Head of caudate nucleus (tissue), 42 donors: ENCODE measurements at regions not wholly inside any gene's neighbourhood (a gene's known extent, or its start where the extent isn't known, plus 50 kb on each side); places are given as distances from the start of the nearest gene placed in this dataset.

Experiments
- DNase-seq, 42 donors: peaks; one replicate each; pipeline versions ENCODE4 v3.0.0 to v3.0.0-alpha.2; 2020 to 2021; ENCODE audit warnings: mixed read lengths in 7 of 42
- intact Hi-C: fragments of 100-400 bp; cut with DNase I; formaldehyde crosslinking; loops from one replicate; pipeline ENCODE4 v1.15.0; 2022

DNA sequence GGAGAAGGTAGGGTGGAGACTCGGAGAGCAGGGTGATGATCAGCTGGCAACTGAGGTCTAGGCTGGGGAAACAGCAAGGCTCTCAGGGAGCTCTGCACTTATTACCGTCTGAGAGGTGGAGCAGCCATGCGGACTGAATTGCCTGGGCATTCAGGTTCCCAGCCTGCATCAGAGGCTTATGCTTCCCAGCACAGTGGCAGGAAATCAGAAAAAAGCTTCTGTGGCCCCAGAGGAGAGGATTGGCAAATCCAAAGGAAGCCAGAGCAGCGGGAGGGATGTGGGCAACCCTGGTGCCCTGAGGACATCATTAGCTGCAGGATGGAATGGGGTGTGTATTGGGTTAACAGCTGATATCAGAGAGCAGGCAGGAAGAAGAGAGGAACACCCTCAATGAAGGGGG, 374.1 kb upstream of the POU3F1 start:
- intact Hi-C loops, result no loop called here
- DNase-seq, result no peak

DNA sequence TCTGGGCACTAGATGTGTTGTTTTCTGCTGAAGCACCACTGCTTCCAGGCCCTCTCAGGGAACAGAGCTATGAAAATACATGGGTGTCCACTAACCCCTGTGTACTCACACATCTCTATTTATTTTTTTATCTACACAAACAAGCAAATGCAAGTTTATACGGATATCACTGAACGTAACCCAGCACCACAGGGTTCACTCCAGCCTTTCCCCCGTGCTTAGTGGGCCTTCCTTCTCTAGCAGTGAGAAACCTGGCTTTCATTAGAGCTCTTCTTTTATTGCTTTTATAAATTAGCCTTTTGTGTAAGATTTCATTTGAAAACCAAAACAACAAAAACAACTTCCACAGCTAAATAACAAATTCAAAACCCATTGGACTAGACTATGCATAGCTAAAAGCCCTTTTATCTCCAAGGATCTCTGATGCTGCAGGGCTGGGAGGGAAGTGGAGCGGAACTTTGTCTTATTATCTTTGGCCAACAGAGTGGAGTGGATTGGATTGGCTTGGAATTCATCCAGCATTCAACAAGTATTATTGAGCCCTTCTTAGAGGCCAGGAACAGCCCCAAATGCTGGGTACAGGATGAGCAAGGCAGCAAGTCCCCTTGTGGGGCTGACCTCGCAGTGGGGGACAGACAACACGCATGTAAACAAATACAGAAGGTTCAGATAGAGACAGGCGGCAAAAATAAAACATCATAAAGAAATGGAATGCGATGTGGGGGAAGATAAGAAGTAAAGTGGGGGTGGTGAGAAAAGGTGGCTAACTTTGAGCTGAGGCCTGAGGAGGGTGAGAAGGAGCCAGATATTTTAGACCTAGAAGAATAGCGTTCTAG, 371.8 kb upstream of the POU3F1 start:
- intact Hi-C loops, result no loop called here
- peak in 20 of 42 donors; percentile 3 to 56 (median 24) for DNase-seq

DNA sequence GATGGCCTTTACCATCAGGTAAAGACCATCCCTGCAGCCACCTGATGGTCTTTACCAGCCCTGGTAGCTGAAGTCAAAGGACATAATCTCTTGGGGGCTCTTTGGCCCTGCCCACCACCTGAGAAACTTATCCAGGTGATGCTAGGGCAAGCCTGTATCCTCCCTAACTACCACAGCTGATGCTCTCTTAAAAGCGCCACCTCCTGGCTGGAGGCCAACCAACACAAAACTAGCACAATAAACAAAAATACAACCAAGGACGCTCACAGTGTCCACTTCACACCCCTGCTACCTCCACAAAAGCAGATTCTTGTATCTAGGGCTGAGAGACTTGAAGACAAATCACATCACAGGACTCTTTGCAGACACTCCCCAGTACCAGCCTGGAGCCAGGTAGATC, 357.1 kb upstream of the POU3F1 start:
- DNase-seq, result no peak
- intact Hi-C loops, result no loop called here

DNA sequence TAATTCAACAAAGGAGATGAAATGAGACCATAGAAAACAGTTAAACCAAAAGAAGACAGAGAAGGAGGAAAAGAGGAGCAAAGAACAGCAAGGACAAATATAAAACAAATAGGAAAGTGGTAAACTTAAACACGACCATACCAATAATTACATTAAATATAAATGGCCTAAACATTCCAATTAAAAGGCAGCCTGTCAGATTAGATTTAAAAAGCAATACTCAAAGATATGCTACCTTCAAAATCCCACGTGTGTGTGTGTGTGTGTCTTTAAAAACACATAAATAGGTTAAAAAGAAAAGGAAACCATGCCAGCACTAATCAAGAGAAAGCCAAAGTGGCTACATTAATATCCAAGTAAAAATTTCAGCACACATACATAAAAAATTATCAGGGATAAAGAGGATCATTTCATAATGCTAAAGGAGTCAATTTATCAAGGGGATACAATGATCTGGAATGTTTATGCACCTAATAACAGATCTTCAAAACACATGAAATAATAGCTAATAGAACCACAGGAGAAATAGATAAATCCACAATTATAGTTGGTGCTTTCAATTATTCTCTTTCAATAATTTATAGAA, 355.7 kb upstream of the POU3F1 start:
- DNase-seq, result no peak
- intact Hi-C loops, result no loop called here

DNA sequence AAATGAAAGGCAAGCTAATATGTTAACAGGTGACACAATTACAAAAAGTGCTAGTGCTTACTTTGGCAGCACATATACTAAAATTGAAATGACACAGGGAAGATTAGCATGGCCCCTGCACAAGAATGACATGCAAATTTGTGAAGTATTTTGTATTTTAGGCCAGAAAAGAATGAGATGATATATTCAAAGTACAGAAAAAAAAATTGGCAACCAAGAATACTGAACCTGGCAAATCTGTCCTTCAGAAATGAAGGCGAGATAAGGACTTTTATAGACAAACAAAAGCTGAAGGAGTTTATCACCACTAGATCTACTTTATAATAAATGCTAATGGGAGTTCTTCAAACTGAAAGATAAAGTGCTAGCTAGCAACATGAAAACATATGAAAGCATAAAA, 350.0 kb upstream of the POU3F1 start:
- no peak for DNase-seq
- intact Hi-C loops, result no loop called here

DNA sequence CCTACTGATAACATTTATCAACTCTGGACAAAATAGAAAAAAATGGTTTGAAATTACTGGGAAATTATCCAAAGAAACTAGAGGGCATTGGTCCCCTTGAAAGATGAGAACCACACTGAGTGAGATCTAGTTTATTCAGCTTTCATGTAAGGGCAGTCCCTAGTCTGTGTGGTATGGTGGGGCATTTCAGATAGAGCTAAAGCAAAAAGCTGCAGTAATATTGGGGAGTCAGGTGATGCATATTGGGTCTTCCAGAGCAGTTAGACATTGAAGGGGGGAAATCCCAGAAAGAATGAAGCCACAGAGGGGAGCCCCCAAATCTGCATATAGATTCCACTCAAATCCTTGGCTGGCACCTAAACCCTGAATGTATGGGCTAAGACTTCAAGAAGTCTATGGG, 347.7 kb upstream of the POU3F1 start:
- intact Hi-C loops, result no loop called here

DNA sequence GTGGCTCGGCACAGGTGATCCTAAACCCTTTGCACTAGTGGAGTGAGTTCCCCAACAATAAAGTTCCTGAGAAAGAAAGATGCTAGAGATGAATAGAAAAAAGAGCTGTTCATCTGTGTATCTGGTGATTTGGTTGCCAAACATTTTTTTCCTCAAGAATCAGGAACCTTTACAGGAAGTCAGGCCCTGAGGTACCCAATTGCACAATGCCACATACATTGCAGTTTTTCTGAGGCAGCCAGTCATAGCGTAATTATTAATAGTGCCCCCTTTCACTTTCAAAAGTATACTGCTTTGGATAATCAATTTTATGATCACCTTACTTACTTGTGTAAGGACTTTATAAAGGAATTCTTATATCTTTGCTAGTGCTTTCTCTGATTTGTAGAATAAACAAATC, 346.3 kb upstream of the POU3F1 start:
- DNase-seq, result no peak
- intact Hi-C loops, result no loop called here

More for the DNA sequence above, 347.7 kb upstream of the POU3F1 start:
- DNase-seq, result no peak

DNA sequence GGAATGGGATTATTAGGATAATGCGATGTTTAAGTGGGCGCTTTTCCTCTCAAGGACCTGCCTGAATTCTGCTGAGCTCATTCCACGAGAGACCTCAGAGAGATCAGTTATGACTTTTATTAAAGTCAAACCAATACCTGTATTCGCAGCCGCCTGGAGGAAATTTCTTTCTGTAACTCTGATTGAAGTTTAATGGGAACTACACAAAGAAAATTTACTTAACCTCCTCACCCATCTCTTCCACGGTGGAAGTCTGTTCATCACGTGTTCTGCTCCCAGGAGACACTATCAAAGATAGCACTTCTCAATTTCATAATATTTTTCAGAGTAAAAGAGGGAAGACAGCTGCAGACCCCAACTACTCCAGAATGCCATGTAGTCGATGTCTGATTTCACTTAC, 334.7 kb upstream of the POU3F1 start:
- no peak for DNase-seq
- intact Hi-C loops, result no loop called here

DNA sequence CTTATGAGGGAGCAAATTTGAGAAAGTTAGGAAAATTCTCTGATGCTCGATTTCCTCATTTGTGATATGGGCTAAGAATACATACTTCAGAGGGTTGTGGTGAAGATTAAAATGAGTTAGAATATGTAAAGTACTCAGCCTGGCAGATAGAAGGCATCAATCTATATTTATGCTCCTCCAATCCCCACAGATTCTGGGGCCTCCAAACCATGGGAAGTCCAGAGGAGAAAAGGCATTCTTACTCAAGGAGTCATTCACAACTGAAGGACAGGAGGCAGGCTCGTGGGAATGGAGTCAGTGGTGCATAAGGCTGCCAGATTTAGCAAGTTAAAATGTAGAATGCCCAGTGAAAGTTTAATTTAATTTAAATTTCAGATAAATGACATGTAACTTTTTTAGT, 330.0 kb upstream of the POU3F1 start:
- intact Hi-C loops, result no loop called here
- DNase-seq, result no peak

DNA sequence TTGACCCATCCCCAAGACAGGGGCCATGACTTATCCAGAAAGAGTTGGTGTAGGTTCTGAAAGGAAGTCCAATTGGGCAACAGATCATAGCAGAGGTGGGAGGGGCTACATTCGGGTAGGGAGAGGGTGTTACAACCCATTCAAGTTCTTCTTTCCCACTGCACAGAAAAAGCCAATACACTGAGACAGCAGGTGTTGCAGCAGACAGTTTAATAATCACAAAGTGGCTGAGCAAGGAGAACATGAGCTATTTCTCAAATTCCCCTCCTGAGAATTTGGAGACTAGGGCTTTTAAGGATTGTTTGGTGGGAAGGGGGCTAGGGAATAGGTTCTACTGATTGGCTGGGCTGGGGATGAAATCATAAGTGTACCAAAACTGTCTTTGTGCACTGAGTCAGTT, 328.4 kb upstream of the POU3F1 start:
- no peak for DNase-seq
- intact Hi-C loops, result no loop called here

DNA sequence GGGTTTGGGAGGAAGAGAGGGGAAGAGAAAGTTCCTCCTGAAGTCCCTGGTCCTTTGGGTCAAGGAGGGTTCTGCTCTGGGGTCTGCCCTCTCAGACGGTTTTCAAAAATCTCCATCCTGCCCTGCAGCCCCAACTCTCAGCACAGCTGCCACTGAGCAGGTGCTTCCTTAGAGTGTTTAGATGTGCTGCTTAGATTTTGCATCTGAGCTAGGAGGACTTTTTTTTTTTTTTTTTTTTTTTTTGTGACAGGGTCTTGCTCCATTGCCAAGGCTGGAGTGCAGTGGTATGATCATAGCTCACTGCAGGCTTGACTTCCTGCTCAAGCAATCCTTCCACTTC, 324.9 kb upstream of the POU3F1 start:
- no peak for DNase-seq

DNA sequence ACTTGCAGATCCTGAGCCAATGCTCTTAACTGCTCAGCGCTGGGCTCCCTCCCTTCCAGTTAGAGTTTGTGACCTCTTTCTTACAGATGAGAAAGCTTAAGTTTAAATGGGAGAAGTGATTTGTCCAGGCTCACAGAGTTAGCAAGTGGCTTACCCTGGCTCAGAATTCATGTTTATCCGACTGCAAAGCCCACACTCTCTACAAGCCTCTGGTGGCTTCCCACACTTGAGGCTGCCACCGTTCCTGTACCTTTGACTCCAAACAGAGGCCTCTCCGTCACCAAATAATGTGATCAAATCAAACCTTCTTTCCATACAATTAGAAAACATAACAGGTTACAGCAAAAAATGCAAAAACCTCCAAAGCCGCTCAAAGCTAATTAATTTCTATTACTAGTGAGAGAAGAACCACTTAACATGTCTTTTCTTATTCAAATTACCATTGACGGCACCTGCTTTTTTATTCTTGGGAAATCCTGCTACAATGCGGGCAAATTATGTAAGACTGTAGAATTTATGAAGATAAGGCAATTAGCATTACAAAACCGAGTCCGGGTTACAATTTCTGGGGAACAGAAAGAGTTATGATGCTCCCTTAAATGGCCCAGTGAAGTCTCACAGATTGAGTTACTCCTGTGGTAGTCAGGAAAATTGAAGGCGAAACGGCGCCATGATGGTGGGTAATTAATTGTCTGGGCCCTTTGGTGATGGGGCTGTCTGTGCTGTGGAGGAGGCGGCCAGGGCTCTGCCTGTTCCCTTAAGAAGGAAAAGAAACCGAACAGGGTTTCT, 324.3 kb upstream of the POU3F1 start:
- intact Hi-C loops, result no loop called here
- DNase-seq, result peak in 1 of 42 donors; percentile 39

More for the DNA sequence above, 324.9 kb upstream of the POU3F1 start:
- intact Hi-C loops, result no loop called here

DNA sequence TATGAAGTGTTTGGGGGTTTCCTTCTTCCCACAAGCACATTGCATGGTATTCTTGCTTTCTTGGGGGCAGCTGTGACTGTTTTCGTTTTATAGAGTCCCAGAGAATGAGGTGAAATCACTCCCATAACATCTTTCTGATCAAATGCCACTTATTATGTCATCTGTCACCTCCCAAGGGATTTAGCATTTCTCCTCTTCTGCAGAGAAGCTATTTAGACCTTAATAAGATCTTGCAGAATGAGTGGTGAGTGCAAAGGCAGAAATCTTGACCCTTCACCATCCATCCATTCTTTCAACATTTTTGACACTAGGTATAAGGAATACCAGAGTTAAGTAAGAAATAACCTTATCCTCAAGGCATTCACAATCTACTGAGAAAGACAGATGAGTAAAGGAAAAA, 318.6 kb upstream of the POU3F1 start:
- intact Hi-C loops, result no loop called here
- no peak for DNase-seq

DNA sequence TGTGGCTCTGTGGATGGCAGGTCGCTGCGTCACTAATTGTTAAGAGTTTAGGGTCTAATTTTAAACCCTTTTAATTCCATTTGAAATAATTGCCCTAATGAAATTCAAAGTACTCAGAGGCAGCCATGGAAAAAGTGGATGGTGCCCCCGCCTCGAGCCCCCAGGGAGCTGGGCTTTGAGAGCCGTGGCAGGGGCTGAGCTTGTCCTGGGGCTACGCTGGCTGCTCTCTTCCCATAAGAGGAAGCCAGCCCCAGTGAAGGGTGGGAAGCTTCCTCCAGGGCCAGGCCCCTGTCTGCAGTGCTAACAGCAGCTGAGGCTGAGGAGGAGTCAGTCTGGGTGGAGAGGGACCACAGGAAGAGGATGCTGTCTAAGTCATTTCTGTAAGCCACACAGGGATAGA, 315.0 kb upstream of the POU3F1 start:
- DNase-seq, result peak in 1 of 42 donors; percentile 18
- intact Hi-C loops, result no loop called here

DNA sequence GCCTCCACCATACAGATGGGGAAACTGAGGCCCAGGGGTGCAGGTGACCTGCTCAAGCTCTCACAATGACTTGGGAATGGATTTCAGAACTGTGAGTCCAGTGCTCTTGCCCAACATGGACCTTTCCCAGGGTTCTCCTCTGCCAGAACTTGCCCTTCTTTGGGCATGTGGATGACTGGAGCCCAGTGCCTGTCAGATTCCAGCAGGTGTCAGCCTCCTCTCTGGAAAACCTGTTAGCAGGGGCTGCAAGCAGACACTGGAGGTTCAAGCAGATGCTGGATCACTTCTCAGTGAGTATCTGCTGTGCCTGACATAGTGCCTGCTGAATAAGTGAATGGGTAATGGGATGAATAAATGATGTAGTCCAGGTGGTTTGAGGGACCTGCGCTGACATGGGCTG, 314.2 kb upstream of the POU3F1 start:
- intact Hi-C loops, result no loop called here
- DNase-seq, result peak in 3 of 42 donors; percentile 12 to 41 (median 16)

DNA sequence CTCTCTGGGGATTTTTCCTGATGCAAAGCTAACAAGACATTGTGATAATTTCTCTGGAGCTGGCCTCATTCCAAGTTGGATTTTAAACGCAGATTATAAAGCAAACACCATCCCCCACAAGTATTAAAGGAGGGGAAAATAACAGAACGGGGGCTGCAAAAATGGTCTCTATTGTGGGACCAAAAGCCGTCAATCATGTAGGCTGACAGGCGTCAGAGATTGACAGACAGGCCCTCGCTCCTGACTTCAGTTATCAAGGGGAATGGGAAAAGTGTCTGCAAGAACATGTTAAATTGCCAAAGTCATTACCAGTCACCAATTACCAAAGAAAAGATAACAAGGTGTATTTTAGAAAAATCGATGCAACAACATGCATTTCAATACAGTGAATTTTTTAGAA, 307.4 kb upstream of the POU3F1 start:
- intact Hi-C loops, result no loop called here
- DNase-seq, result no peak

DNA sequence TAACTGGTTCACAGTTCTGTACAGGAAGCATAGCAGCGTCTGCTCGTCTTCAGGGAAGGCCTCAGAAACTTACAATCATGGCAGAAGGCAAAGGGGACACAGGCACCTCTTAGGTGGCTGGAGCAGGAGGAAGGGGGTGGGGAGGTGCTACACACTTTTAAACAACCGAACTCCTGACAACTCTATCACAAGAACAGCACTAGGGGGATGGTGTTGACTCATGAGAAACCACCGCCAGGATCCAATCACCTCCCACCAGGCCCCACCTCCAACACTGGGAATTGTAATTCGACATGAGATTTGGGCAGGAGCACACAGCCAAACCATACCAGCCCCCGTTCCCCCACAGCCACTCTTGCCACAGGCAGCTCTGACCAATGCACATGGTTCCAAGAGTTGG, 306.3 kb upstream of the POU3F1 start:
- intact Hi-C loops, result no loop called here
- peak in 3 of 42 donors; percentile 22 to 28 (median 23) for DNase-seq

DNA sequence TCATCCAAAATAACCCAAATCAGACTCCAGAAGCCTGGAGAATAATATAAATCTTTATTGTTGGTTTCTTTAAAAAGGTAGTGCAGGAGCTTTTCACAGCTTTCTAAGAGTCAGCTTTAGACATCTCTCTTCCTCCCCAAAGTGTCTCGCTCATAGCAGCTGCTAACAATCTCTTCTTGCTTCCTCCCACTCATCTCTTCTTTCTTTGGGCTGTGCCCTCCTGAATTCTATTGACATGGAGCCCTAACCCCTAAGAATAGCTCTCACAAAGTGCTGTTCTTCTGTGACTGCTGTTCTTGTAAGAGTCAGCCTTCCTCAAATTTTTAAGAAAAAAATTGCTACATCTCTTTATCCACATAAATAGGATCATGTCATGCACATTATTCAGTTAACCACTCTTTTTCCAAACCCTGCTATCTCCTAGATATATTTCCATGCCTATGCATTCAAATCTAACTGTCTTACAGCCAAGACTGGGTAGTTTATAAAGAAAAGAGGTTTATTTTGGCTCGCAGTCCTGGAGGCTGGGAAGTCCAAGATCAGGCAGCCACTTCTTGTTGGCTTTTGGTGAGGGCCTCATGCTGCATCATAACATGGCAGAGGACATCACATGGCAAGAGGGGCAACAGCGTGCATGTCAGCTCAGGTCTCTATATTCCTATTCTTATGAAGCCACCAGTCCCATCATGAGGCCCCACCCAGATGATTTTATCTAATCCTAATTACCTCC, 301.0 kb upstream of the POU3F1 start:
- peak in 11 of 42 donors; percentile 18 to 76 (median 47) for DNase-seq
- intact Hi-C loops, result no loop called here

DNA sequence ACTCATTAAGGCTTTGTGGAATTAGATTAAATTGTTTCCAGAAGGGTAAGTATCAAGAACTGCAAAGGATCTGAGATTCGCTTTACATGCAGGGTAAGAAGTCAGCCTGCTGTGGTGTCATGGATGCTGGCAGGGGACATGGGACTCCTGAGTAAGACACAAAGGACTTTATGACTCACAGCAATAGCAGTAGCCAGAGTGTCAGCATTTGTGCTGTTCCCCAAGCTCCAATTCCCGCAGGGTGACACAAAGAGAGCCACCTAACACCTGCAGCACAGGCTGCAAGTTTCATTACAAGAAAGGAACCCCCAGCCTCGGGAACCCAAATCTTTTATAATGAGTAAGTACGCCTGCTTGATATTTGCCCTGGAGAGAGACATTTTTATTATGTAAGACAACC, 298.1 kb upstream of the POU3F1 start:
- intact Hi-C loops, result no loop called here

DNA sequence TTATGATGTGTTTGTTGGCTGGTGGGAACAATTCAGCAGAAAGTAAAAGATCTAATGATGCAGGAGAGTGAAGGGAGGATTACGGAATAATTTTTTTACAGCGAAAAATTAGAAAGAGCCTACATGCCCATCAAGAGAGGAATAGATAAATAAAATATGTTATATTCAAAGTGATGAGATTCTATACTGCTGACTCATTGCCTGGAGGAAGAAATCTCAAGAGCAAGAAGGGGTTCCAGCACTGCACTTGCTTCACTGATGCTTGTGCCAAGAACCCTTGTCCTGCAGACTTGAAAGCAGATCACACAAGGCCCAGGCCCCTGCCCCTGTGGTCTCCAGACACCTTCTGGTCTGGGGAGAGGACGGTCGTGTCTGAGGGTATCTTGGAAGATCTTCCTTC, 295.1 kb upstream of the POU3F1 start:
- intact Hi-C loops, result no loop called here

More for the DNA sequence above, 298.1 kb upstream of the POU3F1 start:
- peak in 1 of 42 donors; percentile 27 for DNase-seq

More for the DNA sequence above, 295.1 kb upstream of the POU3F1 start:
- DNase-seq, result peak in 1 of 42 donors; percentile 25
